K562 (cell line): ENCODE measurements at regions not wholly inside any gene's neighbourhood (a gene's known extent, or its start where the extent isn't known, plus 50 kb on each side); places are given as distances from the start of the nearest gene placed in this dataset.

Experiments used
- ATAC-seq: fragments of 200-7000 bp; cut with Tn5 transposase; 3 replicates; pipeline ENCODE4 v1.9.1; 2020; ENCODE audit warnings: moderate library complexity
- BruUV-seq: library from RNA; stranded (reverse); fragments of 400-500 nt; replicated peaks from 2 replicates; lab custom pipeline; 2021; lab: Mats Ljungman, UMichigan
- CTCF ChIA-PET: fragments of 300-600 bp; formaldehyde crosslinking; extraction: SDS; loops from one replicate; lab custom pipeline; 2021; ENCODE audit warnings: low intra/inter-chr PET ratio; lab: Yijun Ruan, JAX
- POLR2A ChIA-PET: fragments of 300-600, 350-650 bp; sonication (Branson Sonifier 250); formaldehyde crosslinking; extraction: SDS; loops from one replicate; lab custom pipeline; 2021; ENCODE audit warnings: antibody characterized with exemption, inconsistent platforms; lab: Yijun Ruan, JAX
- DNase-seq, 4 experiments: peaks; one replicate each; pipeline versions ENCODE4 v3.0.0 to v3.0.0-alpha.2; 2011 to 2018; ENCODE audit warnings: low spot score in 3 of 4, mixed read lengths in 3 of 4; ENCODE audit errors: extremely low read depth in 1 of 4
- FAIRE-seq: peaks from 2 replicates; lab custom pipeline; 2011; peaks lifted over from hg19 to GRCh38; lab: Jason Lieb, UNC
- H2AFZ ChIP-seq: 2 replicates; pipeline ENCODE4 v1.6.0; 2011; ENCODE audit warnings: low read depth, low read length, control low read depth, inconsistent platforms
- H3K27ac ChIP-seq: fragments of 200-600 bp; 3 replicates; pipeline ENCODE4 v1.8.0; 2011; ENCODE audit warnings: low read depth, mild to moderate bottlenecking, control low read depth, inconsistent platforms, low read length, moderate library complexity, mixed read lengths; ENCODE audit errors: extremely low read depth
- H3K27me3 ChIP-seq, 2 experiments: fragments of 300-600 bp in 1 of 2; 2 replicates in 1 of 2; 3 replicates in 1 of 2; pipeline versions ENCODE4 v1.6.0 to v1.8.0; 2011; ENCODE audit warnings: inconsistent platforms in 2 of 2, low read length in 2 of 2, mild to moderate bottlenecking in 1 of 2, mixed read lengths in 1 of 2, moderate library complexity in 1 of 2; ENCODE audit not compliant: control insufficient read depth in 2 of 2, insufficient read depth in 2 of 2
- H3K36me3 ChIP-seq: fragments of 300-600 bp; 3 replicates; pipeline ENCODE4 v1.8.0; 2011; ENCODE audit warnings: mild to moderate bottlenecking, low read length, inconsistent platforms; ENCODE audit not compliant: control insufficient read depth, insufficient read depth
- H3K4me1 ChIP-seq, 2 experiments: fragments of 200-600 bp in 1 of 2; replicated peaks in 1 of 2; 2 replicates in 1 of 2; 3 replicates in 1 of 2; pipeline versions ENCODE4 v1.5.1 to v1.8.0; 2011; ENCODE audit warnings: inconsistent platforms in 2 of 2, low read length in 2 of 2, mild to moderate bottlenecking in 1 of 2, mixed read lengths in 1 of 2, moderate library complexity in 1 of 2; ENCODE audit not compliant: control insufficient read depth in 2 of 2, insufficient read depth in 2 of 2
- H3K4me2 ChIP-seq: 2 replicates; pipeline ENCODE4 v1.6.1; 2011; ENCODE audit warnings: low read length, control low read depth, inconsistent platforms, mixed read lengths; ENCODE audit not compliant: insufficient read depth
- H3K4me3 ChIP-seq: fragments of 200-600 bp; sonication (generic), shearing (Covaris generic); 2 replicates; pipeline ENCODE4 v1.5.1; 2016; ENCODE audit warnings: control low read depth, inconsistent platforms
- H3K79me2 ChIP-seq: fragments of 200-600 bp; 3 replicates; pipeline ENCODE4 v1.8.0; 2011; ENCODE audit warnings: low read length, inconsistent platforms; ENCODE audit not compliant: control insufficient read depth, insufficient read depth
- H3K9ac ChIP-seq, 2 experiments: 2 replicates each; pipeline versions ENCODE4 v1.6.0 to v1.6.1; 2011; ENCODE audit warnings: low read depth in 2 of 2, low read length in 2 of 2, control low read depth in 1 of 2, inconsistent platforms in 1 of 2, mild to moderate bottlenecking in 1 of 2, mixed read lengths in 1 of 2; ENCODE audit not compliant: insufficient read depth in 1 of 2
- H3K9me1 ChIP-seq: one replicate; pipeline ENCODE4 v1.6.0; 2011; ENCODE audit warnings: inconsistent platforms, mild to moderate bottlenecking, low read length, moderate library complexity; ENCODE audit not compliant: control insufficient read depth, insufficient read depth
- H3K9me3 ChIP-seq: replicated peaks from 2 replicates; pipeline ENCODE4 v1.5.1; 2011; ENCODE audit warnings: low read depth, low read length, inconsistent platforms; ENCODE audit not compliant: control insufficient read depth, insufficient read depth
- H4K20me1 ChIP-seq: replicated peaks from 2 replicates; pipeline ENCODE4 v1.6.1; 2011; ENCODE audit warnings: low read length, inconsistent platforms, mixed read lengths; ENCODE audit not compliant: control insufficient read depth, insufficient read depth
- ELF2 ChIP-seq: fragments of 250-450 bp; sonication (Bioruptor Pico); IDR thresholded peaks from 2 replicates; pipeline ENCODE4 v1.5.0; 2021; ENCODE audit warnings: mild to moderate bottlenecking
- HLTF ChIP-seq: fragments of 450-650 bp; IDR thresholded peaks from 2 replicates; pipeline ENCODE4 v1.6.1; 2016
- POLR2G ChIP-seq: fragments of 200-400 bp; formaldehyde crosslinking; IDR thresholded peaks from 2 replicates; pipeline ENCODE4 v1.6.1; 2017; ENCODE audit warnings: low read depth, mild to moderate bottlenecking, antibody characterized with exemption, low read length, moderate library complexity
- SIN3B ChIP-seq: fragments of 450-650 bp; IDR thresholded peaks from 2 replicates; pipeline ENCODE4 v1.6.1; 2017; ENCODE audit warnings: low read depth, mild to moderate bottlenecking, moderate library complexity
- SMARCC2 ChIP-seq: fragments of 450-650 bp; IDR thresholded peaks from 2 replicates; pipeline ENCODE4 v1.6.1; 2017; ENCODE audit warnings: antibody characterized with exemption, moderate library complexity, mild to moderate bottlenecking, low read depth
- TBP ChIP-seq: optimal IDR thresholded peaks from 2 replicates; pipeline ENCODE3; 2011; ENCODE audit warnings: low read depth, low read length, improper control_type of control experiment
- ZNF217 ChIP-seq: sonication (generic); formaldehyde crosslinking; IDR thresholded peaks from 2 replicates; pipeline ENCODE4 v1.8.0; 2022; ENCODE audit warnings: mild to moderate bottlenecking, missing genetic modification reagents
- ZNF561 ChIP-seq: fragments of 450-650 bp; formaldehyde crosslinking; conservative IDR thresholded peaks from 2 replicates; pipeline ENCODE4 v1.4.0; 2020; ENCODE audit warnings: mild to moderate bottlenecking, moderate library complexity
- WGBS: fragments of 100-300 bp; shearing (Covaris generic); methylation state at CpG from one replicate; pipeline ENCODE4 v1.1.6; 2016; ENCODE audit warnings: low coverage, mixed read lengths; ENCODE audit not compliant: insufficient coverage; ENCODE audit errors: missing lambda C conversion rate; 5-methylcytosine and 5-hydroxymethylcytosine counted together
- in situ Hi-C: fragments of 300-500 bp; cut with MboI; formaldehyde crosslinking; loops from 4 replicates; pipeline ENCODE4 v1.15.0; 2018; ENCODE audit warnings: inconsistent platforms, mixed read lengths
- intact Hi-C: fragments of 100-400 bp; cut with micrococcal nuclease; formaldehyde crosslinking; loops from 2 replicates; pipeline ENCODE4 v1.14.2; 2022
- TF ChIP-seq, protein P1 (sequence below): fragments of 250-450 bp; sonication (Bioruptor Pico); IDR thresholded peaks from 2 replicates; pipeline ENCODE4 v1.4.0; 2020
- TF ChIP-seq, protein P2 (sequence below), 2 experiments: fragments of 150-350 bp in 1 of 2; IDR thresholded peaks; 2 replicates each; pipeline ENCODE4 v1.6.1; 2012 to 2016; ENCODE audit warnings: low read depth in 2 of 2, low read length in 2 of 2, mild to moderate bottlenecking in 1 of 2, moderate library complexity in 1 of 2

DNA sequence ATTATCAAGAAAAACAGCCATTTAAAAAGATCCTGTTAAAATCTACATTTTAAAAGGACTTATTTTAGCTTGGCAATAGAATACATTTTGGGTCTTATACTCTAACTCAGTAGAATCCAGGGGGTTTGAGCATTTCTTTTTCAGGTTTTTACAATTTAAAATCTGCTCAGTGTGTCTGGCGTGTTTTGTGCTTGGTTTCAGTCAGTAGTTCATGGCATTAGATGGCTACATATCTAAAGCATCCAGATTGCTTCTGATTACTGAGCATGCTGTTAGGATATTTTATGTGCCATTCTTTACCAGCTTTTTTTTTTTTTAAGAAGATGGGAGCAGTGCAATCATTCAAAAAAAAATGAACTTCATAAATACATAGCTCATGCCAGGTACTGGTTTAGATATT is 566.1 kb upstream of the LARGE1 start:
- H3K9ac ChIP-seq, result no peak overlapping the region
- H3K4me3 ChIP-seq, result no peak overlapping the region
- TF ChIP-seq SIN3B (no peak), ZNF217 (CRISPR knock-in tag) (no peak), TBP (no peak), HLTF (no peak), POLR2G (no peak), SMARCC2 (no peak), ZNF561 (CRISPR knock-in tag) (no peak), ELF2 (no peak)
- TF ChIP-seq, protein P1, sequence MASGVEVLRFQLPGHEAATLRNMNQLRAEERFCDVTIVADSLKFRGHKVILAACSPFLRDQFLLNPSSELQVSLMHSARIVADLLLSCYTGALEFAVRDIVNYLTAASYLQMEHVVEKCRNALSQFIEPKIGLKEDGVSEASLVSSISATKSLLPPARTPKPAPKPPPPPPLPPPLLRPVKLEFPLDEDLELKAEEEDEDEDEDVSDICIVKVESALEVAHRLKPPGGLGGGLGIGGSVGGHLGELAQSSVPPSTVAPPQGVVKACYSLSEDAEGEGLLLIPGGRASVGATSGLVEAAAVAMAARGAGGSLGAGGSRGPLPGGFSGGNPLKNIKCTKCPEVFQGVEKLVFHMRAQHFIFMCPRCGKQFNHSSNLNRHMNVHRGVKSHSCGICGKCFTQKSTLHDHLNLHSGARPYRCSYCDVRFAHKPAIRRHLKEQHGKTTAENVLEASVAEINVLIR (CRISPR knock-in tag), result no peak
- TF ChIP-seq, protein P2, sequence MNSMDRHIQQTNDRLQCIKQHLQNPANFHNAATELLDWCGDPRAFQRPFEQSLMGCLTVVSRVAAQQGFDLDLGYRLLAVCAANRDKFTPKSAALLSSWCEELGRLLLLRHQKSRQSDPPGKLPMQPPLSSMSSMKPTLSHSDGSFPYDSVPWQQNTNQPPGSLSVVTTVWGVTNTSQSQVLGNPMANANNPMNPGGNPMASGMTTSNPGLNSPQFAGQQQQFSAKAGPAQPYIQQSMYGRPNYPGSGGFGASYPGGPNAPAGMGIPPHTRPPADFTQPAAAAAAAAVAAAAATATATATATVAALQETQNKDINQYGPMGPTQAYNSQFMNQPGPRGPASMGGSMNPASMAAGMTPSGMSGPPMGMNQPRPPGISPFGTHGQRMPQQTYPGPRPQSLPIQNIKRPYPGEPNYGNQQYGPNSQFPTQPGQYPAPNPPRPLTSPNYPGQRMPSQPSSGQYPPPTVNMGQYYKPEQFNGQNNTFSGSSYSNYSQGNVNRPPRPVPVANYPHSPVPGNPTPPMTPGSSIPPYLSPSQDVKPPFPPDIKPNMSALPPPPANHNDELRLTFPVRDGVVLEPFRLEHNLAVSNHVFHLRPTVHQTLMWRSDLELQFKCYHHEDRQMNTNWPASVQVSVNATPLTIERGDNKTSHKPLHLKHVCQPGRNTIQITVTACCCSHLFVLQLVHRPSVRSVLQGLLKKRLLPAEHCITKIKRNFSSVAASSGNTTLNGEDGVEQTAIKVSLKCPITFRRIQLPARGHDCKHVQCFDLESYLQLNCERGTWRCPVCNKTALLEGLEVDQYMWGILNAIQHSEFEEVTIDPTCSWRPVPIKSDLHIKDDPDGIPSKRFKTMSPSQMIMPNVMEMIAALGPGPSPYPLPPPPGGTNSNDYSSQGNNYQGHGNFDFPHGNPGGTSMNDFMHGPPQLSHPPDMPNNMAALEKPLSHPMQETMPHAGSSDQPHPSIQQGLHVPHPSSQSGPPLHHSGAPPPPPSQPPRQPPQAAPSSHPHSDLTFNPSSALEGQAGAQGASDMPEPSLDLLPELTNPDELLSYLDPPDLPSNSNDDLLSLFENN (IDR thresholded peaks at IDR 0.05; ENCODE audit: low read depth in 2 of 2, low read length in 2 of 2), result no peak
- no peaks in the 10 kb centered on the region for H3K79me2 ChIP-seq
- ATAC-seq (no peak), DNase-seq (no peak), FAIRE-seq (no peak)
- CTCF ChIA-PET, result no interaction called here
- H3K27ac ChIP-seq, result no peak overlapping the region
- in situ Hi-C loops (no loop called here), intact Hi-C loops (no loop called here)
- no peak overlapping the region for H3K4me2 ChIP-seq
- no peaks in the 10 kb centered on the region for H4K20me1 ChIP-seq
- no peaks in the 10 kb centered on the region for H3K27me3 ChIP-seq
- no peaks in the 10 kb centered on the region for H3K9me3 ChIP-seq
- H2AFZ ChIP-seq, result no peak overlapping the region
- WGBS, result 0% methylated on average over 1 of the region's 1 CpG
- no peaks in the 10 kb centered on the region for H3K4me1 ChIP-seq
- H3K36me3 ChIP-seq, result no peaks in the 10 kb centered on the region
- BruUV-seq, result no TSS peak
- no peaks in the 10 kb centered on the region for H3K9me1 ChIP-seq
- POLR2A ChIA-PET, result no interaction called here
